ENCODE measurements at regions not wholly inside any gene's neighbourhood (a gene's known extent, or its start where the extent isn't known, plus 50 kb on each side); places are given as distances from the start of the nearest gene placed in this dataset.

- Histone ChIP-seq H3K27ac (ENCODE audit: low read depth, low read length) (no peak overlapping the region), H3K4me2 (ENCODE audit: low read length) (no peak overlapping the region), H3K9me3 (ENCODE audit: control insufficient read depth, insufficient read depth, low read length) (no peaks in the 10 kb centered on the region), H3K27me3 (ENCODE audit: control insufficient read depth, low read length) (no peaks in the 10 kb centered on the region), H3K36me3 (ENCODE audit: control insufficient read depth, low read length) (no peaks in the 10 kb centered on the region), H3F3A (ENCODE audit: control insufficient read depth, insufficient read depth) (no peaks in the 10 kb centered on the region), H3K79me2 (ENCODE audit: control insufficient read depth, low read length) (no peaks in the 10 kb centered on the region), H4K20me1 (ENCODE audit: control insufficient read depth, insufficient read depth, low read depth, low read length) (no peaks in the 10 kb centered on the region), H3K4me3 (ENCODE audit: low read length) (no peak overlapping the region), H3K4me1 (ENCODE audit: control insufficient read depth, low read length) (no peaks in the 10 kb centered on the region), H3K9me2 (replicated peaks; ENCODE audit: control insufficient read depth, low read length) (no peaks in the 10 kb centered on the region)
- no peak for TF ChIP-seq CTCF (IDR thresholded peaks at IDR 0.05; ENCODE audit: low read depth, low read length, poor library complexity, severe bottlenecking)
Observed at GRCh38 chr3:145197051-145197820, 963.7 kb downstream of the PLOD2 start.

- no peaks in the 10 kb centered on the region for H3F3A ChIP-seq (ENCODE audit: control insufficient read depth, insufficient read depth)
- H3K9me2 ChIP-seq (replicated peaks; ENCODE audit: control insufficient read depth, low read length): no peaks in the 10 kb centered on the region
- no peaks in the 10 kb centered on the region for H3K9me3 ChIP-seq (ENCODE audit: control insufficient read depth, insufficient read depth, low read length)
- H3K79me2 ChIP-seq (ENCODE audit: control insufficient read depth, low read length): no peaks in the 10 kb centered on the region
- H3K4me3 ChIP-seq (ENCODE audit: low read length): no peak overlapping the region
- no peaks in the 10 kb centered on the region for H4K20me1 ChIP-seq (ENCODE audit: control insufficient read depth, insufficient read depth, low read depth, low read length)
- no peak for TF ChIP-seq CTCF (IDR thresholded peaks at IDR 0.05; ENCODE audit: low read depth, low read length, poor library complexity, severe bottlenecking)
- no peak for TF ChIP-seq EZH2phosphoT487 (IDR thresholded peaks at IDR 0.05; ENCODE audit: borderline replicate concordance, low read length)
- no peaks in the 10 kb centered on the region for H3K4me1 ChIP-seq (ENCODE audit: control insufficient read depth, low read length)
- H3K27ac ChIP-seq (ENCODE audit: low read depth, low read length): no peak overlapping the region
- no peaks in the 10 kb centered on the region for H3K36me3 ChIP-seq (ENCODE audit: control insufficient read depth, low read length)
- H3K27me3 ChIP-seq (ENCODE audit: control insufficient read depth, low read length): no peaks in the 10 kb centered on the region
- H3K4me2 ChIP-seq (ENCODE audit: low read length): no peak overlapping the region
Observed at GRCh38 chr3:145197821-145198220, 963.2 kb downstream of the PLOD2 start.

- Histone ChIP-seq H3K36me3 (ENCODE audit: control insufficient read depth, low read length) (no peaks in the 10 kb centered on the region), H3F3A (ENCODE audit: control insufficient read depth, insufficient read depth) (no peaks in the 10 kb centered on the region), H3K9me2 (replicated peaks; ENCODE audit: control insufficient read depth, low read length) (no peaks in the 10 kb centered on the region), H4K20me1 (ENCODE audit: control insufficient read depth, insufficient read depth, low read depth, low read length) (no peaks in the 10 kb centered on the region), H3K79me2 (ENCODE audit: control insufficient read depth, low read length) (no peaks in the 10 kb centered on the region), H3K9me3 (ENCODE audit: control insufficient read depth, insufficient read depth, low read length) (no peaks in the 10 kb centered on the region), H3K4me3 (ENCODE audit: low read length) (no peak overlapping the region), H3K27me3 (ENCODE audit: control insufficient read depth, low read length) (no peaks in the 10 kb centered on the region), H3K4me1 (ENCODE audit: control insufficient read depth, low read length) (no peaks in the 10 kb centered on the region), H3K27ac (ENCODE audit: low read depth, low read length) (no peak overlapping the region), H3K4me2 (ENCODE audit: low read length) (no peak overlapping the region)
- no peak for TF ChIP-seq EZH2phosphoT487 (IDR thresholded peaks at IDR 0.05; ENCODE audit: borderline replicate concordance, low read length)
- no peak for TF ChIP-seq CTCF (IDR thresholded peaks at IDR 0.05; ENCODE audit: low read depth, low read length, poor library complexity, severe bottlenecking)
Observed at GRCh38 chr3:145209561-145209960, 951.4 kb downstream of the PLOD2 start.

Data from DOHH2 (cell line).